D721Med (cell line): ENCODE measurements at regions not wholly inside any gene's neighbourhood (a gene's known extent, or its start where the extent isn't known, plus 50 kb on each side); places are given as distances from the start of the nearest gene placed in this dataset.
"Not testable (repeated sequence)": the region's sequence is repeated elsewhere in the genome, so short reads cannot be mapped to it uniquely, and the experiment has no call there.

Source experiments
- DNase-seq: peaks from one replicate; pipeline ENCODE4 v3.0.0; 2011; ENCODE audit warnings: low spot score; ENCODE audit not compliant: insufficient read length
- FAIRE-seq: peaks from 2 replicates; lab custom pipeline; 2011; peaks lifted over from hg19 to GRCh38; lab: Jason Lieb, UNC
- TF ChIP-seq, protein P1 (sequence below): IDR thresholded peaks from 2 replicates; pipeline ENCODE4 v1.5.1; 2012; ENCODE audit warnings: mild to moderate bottlenecking, control low read depth; ENCODE audit not compliant: insufficient read depth; ENCODE audit errors: missing control alignments

DNA sequence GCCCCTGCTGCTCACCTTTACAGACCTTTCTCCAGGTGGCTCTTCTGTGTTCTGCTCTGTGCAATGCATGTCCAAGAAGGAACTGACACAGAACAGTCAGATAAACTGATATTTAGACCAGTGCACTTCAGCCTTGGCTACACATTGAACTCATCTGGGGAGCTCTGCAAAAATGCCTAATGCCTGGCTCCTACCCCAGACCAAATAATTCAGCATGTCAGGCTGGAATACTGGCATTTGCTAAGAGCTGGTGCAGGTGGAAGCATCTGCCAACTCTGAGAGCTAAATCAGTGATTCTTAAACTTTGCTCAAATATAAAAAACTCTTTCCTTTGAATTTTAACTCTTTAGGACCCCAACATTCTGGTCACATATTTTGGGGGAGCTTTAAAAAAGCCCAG, 118.2 kb upstream of the TSC22D1 start:
- TF ChIP-seq, protein P1, sequence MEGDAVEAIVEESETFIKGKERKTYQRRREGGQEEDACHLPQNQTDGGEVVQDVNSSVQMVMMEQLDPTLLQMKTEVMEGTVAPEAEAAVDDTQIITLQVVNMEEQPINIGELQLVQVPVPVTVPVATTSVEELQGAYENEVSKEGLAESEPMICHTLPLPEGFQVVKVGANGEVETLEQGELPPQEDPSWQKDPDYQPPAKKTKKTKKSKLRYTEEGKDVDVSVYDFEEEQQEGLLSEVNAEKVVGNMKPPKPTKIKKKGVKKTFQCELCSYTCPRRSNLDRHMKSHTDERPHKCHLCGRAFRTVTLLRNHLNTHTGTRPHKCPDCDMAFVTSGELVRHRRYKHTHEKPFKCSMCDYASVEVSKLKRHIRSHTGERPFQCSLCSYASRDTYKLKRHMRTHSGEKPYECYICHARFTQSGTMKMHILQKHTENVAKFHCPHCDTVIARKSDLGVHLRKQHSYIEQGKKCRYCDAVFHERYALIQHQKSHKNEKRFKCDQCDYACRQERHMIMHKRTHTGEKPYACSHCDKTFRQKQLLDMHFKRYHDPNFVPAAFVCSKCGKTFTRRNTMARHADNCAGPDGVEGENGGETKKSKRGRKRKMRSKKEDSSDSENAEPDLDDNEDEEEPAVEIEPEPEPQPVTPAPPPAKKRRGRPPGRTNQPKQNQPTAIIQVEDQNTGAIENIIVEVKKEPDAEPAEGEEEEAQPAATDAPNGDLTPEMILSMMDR, result no peak
- no peak for FAIRE-seq
- DNase-seq, result no peak

DNA sequence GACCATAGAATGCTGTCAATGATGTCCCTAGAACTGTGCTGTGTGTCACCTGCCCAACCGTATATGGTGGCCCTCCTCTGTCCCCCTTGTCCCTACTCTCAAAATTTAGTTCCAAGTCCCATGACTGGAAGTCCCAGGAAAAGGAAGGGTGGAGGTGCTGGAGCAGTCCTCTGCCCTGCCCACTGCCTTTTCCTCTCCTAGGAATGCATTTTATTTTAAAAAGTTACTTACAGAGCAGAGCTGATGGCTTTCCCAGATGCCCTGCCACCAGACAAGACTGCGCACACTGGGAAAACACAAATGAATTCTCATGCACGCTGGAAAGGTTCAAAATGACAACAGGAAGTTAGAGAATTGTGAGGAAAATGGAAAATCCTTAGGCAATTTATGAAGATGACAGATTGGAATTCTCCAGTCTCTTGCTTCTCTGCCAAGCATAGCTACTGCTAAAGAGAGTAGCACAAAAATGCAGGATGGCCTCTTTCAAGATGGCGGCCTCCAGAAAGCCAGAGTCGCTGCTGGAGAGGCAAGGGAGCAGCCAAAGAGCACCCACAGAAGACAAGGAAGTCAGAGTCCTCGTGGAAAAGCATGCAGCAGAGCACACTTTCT, 117.1 kb upstream of the TSC22D1 start:
- FAIRE-seq (no peak), DNase-seq (no peak)
- TF ChIP-seq, protein P1, result no peak

DNA sequence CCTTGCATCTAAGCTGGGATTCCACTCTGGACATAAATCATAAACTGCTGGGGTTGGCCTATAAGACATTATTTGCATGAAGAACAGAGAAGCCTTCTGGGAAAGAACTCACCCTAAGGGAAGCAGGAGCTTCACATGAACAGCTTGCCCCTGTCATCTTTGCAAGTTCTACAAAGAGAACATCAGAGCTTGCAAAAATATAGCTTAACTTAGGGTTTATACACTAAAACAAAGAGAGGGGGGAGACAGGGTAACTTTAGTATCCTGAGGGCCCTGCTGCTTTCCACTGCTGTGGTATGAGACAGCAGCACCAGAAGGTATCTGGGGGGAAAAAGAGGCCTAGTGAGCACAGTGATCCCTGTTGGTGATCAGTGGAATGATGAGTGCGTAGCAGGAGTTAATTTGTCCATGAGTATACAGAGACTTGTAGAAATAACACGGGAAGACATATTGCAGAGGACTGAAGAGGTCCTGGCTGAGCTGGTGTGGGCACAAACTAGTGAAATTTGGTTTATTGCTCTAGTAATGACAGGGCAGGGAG, 116.1 kb upstream of the TSC22D1 start:
- DNase-seq (no peak), FAIRE-seq (no peak)
- TF ChIP-seq, protein P1, result no peak

DNA sequence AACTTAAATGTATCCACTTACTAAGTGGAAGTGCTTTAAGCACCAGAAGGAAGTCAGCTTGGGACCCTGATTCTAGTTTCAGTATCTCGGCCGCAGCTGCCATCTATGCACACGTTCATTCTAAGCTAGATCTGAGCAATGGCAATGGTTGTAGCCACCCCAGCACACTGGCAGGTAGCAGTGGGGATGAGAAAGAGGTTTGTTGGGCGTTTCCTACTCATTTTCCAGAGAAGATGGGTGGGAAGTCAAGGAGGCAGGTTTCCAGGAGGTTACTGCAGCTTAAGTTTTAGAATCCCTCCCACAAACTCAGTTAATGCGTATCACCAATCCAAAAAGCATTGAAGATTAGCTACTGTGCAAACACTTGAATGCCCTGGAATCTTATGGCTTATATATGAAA, 114.2 kb upstream of the TSC22D1 start:
- FAIRE-seq (no peak), DNase-seq (no peak)
- TF ChIP-seq, protein P1, result no peak

DNA sequence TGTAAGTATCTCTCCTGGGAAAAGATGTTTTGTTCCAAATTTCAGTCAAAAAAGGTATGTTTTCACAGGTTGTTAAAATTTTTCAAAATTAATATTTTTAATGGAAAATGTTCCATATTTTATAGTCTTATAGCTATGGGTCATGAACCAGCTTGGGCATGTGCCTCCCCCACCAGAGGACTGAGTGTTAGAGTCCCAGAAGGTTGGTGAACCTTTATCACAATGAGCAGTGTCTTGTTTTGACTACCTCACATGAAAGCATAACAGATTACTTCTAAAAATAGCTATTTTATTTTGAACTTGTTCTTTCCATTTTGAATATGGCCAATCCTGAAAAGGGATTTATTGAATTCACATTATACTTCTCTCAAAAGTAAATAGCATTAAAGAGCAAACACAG, 112.5 kb upstream of the TSC22D1 start:
- DNase-seq (no peak), FAIRE-seq (no peak)
- TF ChIP-seq, protein P1, result no peak

DNA sequence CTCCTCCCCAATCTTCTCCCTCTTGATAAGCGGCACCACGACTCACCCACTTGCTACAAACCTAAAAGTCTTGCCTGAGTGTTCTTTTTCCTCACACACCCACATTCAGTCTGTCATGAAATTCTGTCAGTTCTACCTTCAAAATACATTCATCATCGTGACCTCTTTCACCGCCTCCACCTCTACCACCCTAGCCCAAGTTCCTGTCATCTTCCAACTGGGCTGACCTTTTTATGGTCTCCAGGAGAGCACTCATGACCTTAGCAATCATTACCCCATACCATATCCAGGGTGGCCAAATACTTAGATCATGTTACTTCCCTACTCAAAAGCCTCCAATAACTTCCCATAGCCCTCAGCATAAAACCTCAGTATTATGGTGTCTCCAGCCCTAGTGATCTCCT, 110.4 kb upstream of the TSC22D1 start:
- DNase-seq, result no peak
- TF ChIP-seq, protein P1, result no peak
- no peak for FAIRE-seq

DNA sequence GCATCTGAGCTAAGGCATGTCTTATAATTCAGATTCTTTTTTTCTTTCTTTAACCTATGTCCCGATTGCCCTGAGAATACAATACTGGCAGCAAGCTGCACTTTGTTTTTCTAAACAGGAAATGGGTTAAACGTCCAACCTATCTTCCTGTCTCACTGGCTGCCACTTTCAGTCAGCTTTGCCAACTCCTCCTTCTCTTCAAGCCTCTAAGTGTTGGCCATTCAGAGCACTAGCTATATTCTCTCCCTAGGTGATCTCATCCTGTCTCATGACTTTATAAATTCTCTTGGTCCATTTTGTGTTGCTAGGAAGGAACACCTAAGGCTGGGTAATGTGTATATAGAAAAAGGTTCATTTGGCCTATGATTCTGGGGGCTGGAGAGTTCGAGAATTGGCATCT, 109.5 kb upstream of the TSC22D1 start:
- no peak for FAIRE-seq
- TF ChIP-seq, protein P1, result no peak
- DNase-seq, result no peak

DNA sequence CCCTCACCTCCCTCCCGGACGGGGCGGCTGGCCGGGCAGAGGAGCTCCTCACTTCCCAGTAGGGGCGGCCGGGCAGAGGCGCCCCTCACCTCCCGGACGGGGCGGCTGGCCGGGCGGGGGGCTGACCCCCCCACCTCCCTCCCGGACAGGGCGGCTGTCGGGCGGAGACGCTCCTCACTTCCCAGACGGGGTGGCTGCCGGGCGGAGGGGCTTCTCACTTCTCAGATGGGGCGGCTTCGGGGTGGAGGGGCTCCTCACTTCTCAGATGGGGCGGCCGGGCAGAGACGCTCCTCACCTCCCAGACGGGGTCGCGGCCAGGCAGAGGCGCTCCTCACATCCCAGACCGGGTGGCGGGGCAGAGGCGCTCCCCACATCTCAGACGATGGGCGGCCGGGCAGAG, 106.3 kb upstream of the TSC22D1 start:
- FAIRE-seq, DNase-seq: not testable (repeated sequence)
